HG02642 (cell line): ENCODE measurements at regions not wholly inside any gene's neighbourhood (a gene's known extent, or its start where the extent isn't known, plus 50 kb on each side); places are given as distances from the start of the nearest gene placed in this dataset.

Experiments used
- ATAC-seq: cut with Tn5 transposase; IDR thresholded peaks from one replicate; pipeline ENCODE4 v1.9.1; 2021; ENCODE audit warnings: mild to moderate bottlenecking; ENCODE audit not compliant: unreplicated experiment, poor library complexity

GRCh38 chr2:105470979-105471378 lies 72.1 kb upstream of the FHL2 start:
- no peak for ATAC-seq

GRCh38 chr2:105469781-105470180 lies 70.9 kb upstream of the FHL2 start:
- ATAC-seq, result no peak

- no peak for ATAC-seq
Measured at GRCh38 chr2:105468582-105469042, 69.8 kb upstream of the FHL2 start.

- no peak for ATAC-seq
Measured at GRCh38 chr2:105464325-105464724, 65.5 kb upstream of the FHL2 start.

- ATAC-seq, result no peak
Measured at GRCh38 chr2:105460048-105460732, 61.3 kb upstream of the FHL2 start.

DNA sequence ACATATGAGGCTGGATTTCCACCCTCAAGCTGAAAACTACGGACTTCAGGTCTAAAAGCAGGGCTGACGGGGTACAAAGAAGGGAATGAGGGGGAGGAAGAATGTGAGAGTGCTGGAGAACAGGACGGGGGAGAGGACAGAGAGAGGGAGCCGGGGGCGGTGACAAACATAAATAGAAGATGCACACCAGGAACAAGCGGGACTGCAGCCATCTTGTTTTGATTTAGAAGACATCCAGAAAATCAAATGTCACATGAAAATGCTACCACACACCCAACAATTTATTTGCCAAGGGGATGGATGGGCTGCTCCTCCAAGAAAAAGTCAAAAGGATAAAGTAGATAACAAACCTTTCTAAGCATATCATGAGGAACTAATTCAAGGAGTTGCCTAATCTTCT lies 59.2 kb upstream of the FHL2 start:
- no peak for ATAC-seq

- no peak for ATAC-seq
Measured at GRCh38 chr2:105455488-105456003, 56.7 kb upstream of the FHL2 start.

DNA sequence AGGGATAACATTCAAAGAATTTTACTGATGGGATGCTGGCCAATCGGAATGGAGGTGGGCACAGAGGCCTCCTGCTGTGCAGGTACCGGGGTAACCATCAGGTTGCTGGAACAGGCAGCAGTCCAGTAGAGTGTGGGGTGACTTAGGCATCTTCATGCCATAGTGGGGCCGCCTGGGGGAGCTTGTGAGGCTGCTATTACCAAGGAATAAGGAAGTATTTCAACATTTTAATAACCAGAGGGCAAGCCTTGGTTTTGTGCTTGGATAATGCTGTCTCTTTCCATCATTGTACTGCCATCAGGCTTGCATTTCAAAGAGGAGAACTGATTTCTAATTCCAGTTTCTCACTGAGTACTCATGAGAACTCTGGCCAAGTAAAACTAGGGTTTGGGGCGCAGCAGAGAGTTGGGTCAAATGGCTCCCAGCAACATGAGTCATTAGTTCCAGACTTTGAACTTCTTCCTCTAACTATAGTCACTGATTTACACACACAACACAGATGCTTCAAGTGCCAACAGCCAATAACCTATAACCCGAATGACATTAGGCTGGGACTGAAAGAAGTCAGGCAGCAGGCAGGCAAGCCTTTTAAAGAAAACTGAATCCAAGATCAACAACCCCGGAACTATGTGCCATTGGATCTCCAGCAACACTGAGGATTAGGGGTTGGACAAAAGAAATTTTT lies 56.1 kb upstream of the FHL2 start:
- no peak for ATAC-seq

- no peak for ATAC-seq
Measured at GRCh38 chr2:105451571-105452166, 52.8 kb upstream of the FHL2 start.

- ATAC-seq, result no peak
Measured at GRCh38 chr2:105450471-105450870, 51.6 kb upstream of the FHL2 start.

DNA sequence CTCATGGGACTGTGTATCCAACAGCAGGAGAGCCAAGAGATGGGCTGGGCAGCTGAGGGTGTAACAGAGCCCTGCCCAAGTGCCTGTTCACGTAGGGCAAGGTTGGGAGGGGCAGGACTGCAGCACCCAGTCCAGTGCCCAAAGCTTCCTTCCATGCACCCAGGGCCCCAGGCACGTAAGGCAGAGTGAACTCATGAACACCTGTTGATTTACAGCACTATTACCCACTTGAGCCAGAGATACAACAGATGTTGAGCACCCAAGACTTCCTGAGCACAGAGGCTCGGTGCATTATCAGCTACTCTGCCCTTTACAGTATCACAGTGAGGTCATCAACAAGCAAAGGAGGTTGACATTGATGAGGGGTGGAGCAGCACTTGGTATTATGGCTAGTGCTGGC lies 50.2 kb upstream of the FHL2 start:
- no peak for ATAC-seq
